HG03378 (cell line): ENCODE measurements at regions not wholly inside any gene's neighbourhood (a gene's known extent, or its start where the extent isn't known, plus 50 kb on each side); places are given as distances from the start of the nearest gene placed in this dataset.
"Not testable (repeated sequence)": the region's sequence is repeated elsewhere in the genome, so short reads cannot be mapped to it uniquely, and the experiment has no call there.

Experiments used
- ATAC-seq: cut with Tn5 transposase; IDR thresholded peaks from one replicate; pipeline ENCODE4 v1.9.1; 2021; ENCODE audit warnings: mild to moderate bottlenecking, moderate library complexity; ENCODE audit not compliant: unreplicated experiment

DNA sequence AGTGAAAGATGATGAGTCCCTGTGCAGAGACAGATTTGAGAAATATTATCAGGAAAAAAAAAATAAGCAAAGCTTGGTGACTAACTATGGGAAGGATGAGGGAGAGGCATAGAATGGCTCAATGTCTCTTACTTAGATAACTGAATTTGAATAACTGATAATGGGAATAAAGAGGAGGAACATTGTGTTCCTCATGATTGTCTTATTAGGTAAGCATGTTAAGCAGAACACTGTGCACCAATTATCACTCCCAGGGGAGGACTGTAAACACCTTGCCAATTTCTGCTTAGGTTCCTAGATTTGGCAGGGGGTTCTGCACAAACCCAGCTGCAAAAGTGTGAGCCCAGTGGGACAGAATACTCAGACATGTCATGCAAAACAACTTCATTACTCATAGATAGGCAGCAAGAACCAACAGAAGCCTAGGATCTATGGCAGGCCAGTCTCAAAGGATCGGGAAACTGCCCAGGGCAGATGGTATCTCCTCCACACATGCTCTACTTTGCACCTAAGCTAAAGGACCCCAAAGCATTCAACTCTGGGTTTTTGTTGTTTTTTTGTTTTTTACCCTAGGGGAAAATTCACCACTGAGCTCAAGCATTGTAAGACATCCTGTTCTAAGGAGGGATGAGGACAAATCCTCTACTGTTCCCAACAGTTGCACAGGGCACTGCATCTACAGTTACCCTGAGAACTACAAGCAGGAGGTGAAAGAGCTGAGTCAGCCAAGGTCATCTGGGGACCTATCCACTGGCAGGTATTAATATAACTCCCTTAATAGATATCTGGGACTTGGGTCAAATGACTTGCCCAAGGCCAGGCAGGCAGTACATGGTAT, 907.0 kb downstream of the RAPGEF2 start:
- ATAC-seq: no peak

DNA sequence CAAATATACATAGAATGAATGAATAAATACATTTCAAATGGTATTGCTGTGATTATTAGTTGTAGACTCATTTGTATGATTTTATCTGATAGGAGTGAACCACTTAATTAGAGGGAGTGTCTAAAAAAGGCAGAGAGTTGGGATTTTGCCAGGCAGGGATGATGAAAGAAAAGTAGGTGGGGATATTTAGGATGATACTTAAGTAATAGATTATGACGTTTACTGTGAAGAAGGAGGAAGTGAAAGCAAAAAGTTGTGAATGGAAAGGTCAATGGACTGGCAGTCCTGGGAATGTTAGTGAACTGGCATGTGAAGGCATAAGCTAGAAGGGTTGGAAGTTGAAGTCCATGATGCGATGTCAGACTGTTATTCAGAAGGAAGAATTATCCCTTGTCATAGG, 917.1 kb downstream of the RAPGEF2 start:
- no peak for ATAC-seq

DNA sequence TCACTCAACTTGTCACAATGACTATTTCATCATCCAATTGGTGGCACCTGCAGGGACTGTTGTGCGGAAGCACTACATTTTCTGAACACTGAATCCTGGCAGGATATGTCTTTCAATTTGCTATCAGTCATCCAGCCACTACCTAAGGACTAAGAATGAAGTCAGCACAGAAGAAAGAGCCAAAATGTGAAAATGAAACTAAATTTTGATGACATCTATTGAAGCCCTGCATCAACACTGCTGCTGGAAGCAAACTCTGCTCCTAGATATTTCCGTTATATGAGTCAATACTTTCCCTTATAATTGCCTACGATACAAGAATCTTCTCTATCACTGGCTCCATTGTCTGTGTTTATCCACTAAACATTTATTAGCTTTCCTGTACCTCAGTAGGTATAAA, 917.9 kb downstream of the RAPGEF2 start:
- ATAC-seq: no peak

DNA sequence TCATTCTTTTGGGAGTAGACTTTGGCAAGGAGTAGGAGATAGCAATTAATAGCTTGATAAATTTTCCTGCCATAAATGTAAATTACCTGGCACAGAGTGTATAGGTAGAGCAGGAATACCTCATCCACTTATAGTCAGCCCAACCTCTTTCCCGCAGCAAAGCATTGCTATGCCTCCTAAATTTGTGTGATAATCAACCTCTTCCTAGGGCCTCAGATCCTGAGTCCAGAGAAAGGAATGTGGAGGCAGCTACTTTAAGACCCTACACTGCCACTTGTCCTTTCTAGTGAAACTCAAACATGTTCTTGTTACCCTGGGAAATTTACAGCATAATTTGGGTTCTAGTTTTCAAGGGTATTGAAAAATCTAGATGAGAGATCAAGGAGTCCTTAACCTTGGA, 919.0 kb downstream of the RAPGEF2 start:
- ATAC-seq: no peak

DNA sequence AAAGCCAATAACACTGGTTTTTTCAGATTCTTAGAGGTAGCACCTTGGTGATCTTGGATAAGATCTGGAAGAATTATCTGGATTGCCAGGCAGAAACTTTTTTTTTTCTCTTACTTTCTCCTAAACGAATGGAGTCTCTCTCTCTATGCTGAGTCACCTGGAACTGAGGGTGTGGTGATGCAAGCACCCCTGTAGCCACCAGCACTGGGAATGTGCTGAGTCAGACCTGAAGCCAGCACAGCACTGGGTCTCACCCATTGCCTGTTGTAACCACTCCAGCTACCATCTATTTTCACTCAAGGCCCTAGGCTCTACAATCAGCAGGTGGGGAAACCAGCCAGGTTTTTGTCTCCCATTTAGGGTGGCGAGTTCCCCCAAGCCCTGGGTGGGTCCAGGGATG, 923.8 kb downstream of the RAPGEF2 start:
- ATAC-seq: no peak

DNA sequence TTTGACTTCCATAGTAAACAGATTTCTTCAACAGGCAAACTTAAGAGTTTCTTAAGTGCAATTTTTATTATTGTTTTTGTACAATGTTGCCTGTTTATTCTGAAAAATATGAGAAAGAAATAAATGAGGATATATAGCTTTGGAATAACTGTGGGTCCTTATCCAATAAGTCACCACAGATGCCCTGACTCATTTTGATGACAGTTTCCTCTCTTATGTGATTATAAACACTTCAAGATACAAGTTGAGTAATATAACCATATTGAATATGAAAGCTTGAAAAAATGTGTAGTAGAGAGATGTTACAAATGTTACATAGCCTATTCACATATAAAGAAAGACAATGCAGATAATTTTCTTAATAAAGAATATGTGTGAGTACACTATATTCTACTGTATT, 931.6 kb downstream of the RAPGEF2 start:
- ATAC-seq: no peak

DNA sequence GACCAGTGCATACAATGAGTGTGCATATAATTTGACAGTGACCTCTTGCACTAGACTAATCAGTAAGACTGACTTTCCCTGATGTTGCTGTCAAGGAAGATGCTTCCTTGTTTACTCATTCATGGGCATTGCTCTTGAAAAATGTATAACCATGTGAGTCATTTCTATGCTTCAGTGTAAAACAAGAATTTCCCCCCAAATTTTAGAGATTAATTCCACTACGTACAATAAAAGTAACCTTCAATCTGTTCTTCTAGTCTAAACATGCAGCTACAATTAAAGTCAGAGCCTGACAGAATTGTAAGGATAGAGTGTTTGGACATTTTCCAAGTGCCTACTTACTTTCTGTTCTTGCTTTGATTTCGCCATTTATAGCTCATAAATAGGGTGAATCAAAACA, 935.7 kb downstream of the RAPGEF2 start:
- ATAC-seq: no peak

DNA sequence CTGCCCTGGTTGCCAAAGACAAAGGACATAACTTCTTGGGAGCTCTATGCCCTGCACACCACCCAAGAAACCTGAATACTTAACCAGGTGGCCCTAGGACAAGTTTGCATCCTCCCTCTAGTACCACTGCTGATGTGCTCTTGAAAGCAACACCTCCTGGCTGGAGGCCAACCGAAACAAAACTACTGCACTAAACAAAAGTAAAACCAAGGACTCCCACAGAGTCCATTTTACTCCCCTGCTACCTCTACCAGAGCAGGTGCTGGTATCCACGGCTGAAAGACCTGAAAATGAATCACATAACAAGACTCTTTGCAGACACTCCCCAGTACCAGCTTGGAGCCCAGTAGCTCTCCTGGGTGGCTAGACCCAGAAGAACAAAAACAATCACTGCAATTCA, 941.8 kb downstream of the RAPGEF2 start:
- ATAC-seq: no peak

DNA sequence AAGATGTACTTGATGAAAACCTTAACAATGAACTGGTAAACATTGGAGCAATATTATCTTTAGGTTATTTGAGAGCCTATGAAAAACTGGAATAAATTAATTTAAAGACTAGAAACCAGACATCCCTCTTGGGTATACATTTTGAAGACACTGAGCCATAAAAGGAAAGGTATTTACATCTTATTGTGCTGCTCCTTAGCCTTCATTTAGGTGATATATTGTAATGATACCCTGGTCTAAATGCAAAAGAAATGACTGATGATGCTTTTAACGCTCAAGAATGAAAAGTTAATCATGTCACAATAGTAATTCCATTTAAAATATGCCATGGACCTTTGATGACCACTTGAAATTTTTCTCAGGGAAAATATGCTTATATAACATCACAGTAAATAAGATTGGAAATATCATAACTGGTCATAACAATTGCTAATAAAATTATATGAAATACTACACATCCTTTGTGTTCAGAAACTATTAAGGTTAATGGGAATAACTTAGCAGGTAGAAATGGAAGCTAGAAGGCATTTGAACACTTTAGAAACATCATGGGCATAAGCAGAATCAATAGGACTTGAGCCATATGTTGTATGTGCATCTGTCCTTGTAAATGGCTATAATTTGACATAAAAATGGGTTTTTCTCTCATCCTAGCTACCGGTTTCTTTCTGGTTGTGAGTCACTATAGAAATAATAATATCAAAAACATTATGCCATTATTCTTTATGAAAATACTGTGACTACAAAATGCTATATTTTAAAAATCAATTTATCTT, 979.7 kb downstream of the RAPGEF2 start:
- no peak for ATAC-seq

DNA sequence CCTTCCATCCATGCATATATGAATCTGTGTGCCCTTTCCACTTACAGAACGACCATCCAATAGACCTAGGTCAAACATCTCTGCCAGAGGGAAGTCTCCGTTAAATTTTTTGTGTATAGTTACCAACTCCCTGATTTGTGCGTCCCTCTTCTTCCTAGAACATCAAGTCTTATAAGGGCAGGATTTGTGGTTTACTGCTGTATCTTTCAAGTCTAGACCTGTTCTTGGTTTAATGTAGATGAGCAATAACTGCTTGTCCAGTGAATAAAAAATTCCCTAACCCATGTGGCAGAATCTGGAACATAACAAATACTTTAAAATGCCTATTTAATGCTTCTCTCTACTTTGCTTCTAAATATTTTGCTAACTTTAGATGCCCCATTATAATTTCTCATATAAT, 988.8 kb downstream of the RAPGEF2 start:
- no peak for ATAC-seq

DNA sequence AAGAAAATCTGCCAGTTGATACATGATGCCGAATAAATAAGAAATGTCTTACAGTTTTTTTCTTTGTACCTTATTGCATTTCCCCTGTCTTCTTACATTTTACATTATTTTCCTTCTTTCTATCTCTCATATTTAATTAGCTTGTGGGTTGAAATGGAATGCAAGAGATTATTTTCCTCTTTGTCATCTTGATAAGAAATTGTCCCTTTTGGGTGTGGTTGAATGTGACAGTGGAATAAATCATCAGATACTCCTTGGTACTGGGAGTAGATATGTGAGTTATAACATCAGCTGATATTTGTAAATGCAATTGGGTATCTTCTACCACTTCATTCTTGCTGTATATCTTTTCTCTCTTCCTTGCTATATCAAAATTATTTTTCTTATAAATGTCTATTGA, 997.4 kb downstream of the RAPGEF2 start:
- no peak for ATAC-seq

DNA sequence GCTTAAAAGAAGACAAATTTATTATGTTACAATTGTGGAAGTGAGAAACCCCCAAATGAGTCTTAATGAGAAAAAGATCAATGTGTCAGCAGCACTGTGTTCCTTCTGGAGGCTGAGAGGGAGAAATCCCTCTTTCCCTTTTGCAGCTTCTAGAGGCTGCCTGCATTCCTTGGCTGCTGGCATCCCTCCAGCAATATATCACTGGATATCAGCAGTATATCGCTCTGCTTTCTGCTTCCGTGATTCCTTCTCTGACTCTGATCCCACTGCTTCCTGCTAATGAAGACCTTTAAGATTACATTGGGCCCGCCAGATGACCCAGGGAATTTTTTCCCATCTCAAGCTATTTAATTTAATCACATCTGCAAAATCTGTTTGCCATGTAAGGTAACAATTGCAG, 1008.0 kb downstream of the RAPGEF2 start:
- no peak for ATAC-seq

DNA sequence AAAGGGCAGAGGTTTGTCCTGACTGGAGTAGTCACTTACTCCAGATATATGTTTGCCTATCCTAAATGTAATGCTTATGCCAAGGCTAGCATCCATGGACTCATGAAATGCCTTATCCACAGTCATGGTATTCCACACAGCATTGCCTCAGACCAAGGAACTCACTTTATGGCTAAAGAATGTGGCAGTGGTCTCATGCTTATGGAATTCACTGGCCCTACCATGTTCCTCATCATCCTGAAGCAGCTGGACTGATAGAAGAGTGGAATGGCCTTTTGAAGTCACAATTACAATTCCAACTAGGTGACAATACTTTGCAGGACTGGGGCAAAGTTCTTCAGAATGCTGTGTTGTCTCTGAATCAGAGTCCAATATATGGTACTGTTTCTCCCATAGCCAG, 1014.8 kb downstream of the RAPGEF2 start:
- ATAC-seq: no peak

DNA sequence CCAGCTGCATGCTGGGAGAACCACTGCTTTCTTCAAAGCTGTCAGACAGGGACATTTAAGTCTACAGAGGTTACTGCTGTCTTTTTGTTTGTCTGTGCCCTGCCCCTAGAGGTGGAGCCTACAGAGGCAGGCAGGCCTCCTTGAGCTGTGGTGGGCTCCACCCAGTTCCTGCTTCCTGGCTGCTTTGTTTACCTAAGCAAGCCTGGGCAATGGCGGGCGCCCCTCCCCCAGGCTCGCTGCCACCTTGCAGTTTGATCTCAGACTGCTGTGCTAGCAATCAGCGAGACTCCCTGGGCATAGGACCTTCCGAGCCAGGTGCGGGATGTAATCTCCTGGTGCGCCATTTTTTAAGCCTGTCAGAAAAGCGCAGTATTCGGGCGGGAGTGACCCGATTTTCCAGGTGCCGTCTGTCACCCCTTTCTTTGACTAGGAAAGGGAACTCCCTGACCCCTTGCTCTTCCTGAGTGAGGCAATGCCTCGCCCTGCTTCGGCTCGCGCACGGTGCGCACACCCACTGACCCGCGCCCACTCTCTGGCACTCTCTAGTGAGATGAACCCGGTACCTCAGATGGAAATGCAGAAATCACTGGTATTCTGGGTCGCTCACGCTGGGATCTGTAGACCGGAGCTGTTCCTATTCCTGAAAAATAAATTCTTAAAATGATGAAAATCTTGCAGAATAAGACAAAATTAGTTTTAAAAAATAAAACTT, 1022.9 kb downstream of the RAPGEF2 start:
- ATAC-seq: not testable (repeated sequence)

DNA sequence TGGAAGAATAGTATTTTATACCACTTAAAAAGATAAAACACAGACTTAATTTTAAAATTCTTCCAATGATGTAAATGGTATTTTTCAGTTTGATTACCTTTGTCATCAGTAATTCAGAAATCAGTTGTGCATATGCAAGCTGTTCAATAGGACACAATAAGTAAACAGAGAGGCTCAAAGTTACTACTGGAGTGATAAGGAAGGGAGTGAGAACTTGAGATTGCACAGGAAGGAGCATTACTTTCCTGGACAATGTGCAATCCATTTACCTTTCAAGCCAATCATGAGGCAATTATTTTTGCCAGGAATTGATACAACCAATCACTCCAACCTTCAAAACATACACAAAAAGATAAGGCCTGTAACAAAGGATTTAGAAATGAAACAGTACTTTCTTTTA, 1024.3 kb downstream of the RAPGEF2 start:
- ATAC-seq: no peak

DNA sequence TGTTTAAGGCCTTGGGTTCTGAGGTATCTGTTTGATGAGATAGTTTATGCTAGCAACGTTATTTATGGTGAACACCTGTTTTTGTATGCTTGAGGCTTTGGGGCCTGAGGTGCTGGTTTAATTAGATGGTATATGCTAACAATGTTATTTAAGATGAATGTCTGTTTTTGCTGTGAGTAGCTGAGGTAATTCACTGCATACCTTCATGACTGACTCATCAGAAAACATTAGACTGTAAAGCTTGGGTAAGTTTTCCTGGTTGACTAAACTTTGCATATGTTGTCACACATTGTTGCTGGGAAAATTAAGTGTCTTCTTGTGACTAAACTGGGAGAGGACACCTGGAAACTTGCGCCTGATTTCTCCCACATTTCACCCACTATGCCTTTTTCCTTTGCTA, 1026.6 kb downstream of the RAPGEF2 start:
- ATAC-seq: no peak

DNA sequence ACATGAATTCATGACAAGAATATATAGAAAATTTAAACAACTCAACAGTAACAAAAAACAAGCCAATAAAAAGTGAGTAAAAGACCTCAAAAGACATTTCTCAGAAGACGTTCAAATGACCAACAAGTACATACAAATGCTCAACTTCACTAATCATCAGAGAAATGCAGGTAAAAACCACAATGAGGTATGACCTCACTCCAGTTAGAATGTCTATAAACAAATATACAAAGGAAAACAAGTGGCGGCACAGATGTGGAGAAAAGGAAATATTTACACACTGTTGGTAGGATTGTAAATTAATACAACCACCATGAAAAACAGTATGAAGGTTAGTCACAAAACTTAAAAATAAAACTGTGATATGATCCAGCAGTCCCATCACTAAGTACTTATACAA, 1033.1 kb downstream of the RAPGEF2 start:
- ATAC-seq: no peak

DNA sequence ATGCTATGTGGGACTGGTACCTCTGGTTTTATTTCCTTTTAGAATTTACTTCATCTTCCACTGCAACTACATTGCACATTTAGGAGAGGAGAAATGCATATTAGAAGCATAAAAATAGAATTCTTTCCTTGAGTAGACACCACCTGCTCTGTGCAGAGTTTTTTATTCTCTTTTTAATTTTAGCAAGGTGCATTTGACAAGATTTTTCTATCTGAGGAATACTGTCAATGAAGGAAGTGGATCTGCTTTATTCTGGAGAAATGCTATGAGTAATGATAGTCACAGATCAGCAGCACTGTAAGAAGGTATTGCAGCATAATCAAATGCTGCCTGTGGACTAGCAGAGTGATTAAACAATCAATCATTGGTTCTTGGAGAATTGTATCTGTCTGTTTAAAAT, 1038.3 kb downstream of the RAPGEF2 start:
- ATAC-seq: no peak

DNA sequence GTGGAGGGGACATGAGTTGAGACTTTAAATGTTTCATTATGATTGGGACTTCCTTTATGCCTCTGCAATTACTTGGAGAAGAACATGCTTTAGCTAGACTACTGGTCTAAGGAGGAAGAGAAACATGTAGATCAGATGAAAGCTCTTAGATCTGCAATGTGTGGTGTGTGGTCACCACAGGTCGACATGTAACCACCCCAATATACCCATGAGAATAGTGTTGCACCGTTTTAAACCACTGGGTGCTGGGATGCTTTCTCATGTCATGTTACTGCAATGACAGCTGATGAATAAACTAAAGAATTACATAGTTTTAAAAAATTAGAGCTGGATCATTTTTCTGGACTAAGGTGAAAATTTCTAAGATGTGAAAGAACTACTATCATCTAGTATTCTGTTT, 1039.7 kb downstream of the RAPGEF2 start:
- ATAC-seq: peak; percentile 99

DNA sequence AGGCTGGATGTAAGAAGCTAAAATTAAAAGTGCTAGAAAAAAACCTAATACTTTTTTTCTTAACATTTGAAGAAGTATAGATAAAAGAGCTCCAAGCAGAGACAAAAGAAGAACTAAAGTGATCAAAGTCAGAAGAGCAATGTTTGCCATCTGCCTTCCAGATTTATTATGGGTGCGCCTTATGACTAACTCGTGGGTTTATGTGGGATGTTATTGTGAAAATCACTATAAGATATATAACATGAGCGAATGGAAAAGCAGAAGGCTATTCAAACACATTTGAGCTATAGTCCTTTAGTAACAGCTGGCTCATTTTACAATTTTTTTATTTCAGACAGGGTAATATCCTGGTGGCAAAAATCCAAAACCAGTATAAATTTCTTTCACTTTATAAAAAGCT, 1040.7 kb downstream of the RAPGEF2 start:
- ATAC-seq: no peak

DNA sequence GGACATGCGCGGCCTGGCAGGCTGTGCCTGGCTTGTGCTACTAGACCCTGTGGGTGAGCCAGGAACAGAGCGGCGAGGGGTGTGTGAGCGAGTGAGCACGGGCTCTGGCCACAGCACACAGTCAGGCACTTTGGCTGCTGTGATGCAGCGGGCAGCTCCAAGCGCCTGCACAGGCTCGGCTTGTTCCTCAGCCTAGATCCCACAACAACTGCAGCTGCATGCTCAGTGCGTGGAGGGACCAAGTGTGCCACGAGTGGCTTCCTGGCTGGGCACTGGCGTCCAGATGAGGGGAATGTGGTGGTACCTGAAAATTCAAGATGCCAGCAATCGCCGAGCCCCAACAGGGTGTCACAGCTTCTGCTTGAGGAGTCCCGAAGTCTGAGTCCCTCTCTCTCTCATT, 1056.6 kb downstream of the RAPGEF2 start:
- no peak for ATAC-seq

DNA sequence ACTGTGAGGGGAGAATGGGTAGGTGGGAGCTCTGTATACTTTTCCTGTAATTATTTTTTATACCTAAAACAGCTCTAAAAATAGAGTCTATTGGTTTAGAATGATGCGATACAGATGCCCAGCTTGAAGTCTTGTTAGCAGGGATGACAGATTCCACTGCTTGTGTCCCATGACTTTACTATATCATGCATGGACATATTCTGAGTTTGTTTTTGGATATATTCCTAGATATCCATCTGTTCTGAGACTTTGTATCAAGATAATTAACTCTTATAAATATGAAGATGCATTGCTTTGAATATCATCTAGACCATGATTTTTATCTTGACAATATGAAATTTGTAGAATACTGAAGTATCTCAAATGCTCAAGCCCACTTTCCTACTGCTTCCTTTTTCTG, 1058.1 kb downstream of the RAPGEF2 start:
- no peak for ATAC-seq
